HCT116 (cell line): ENCODE measurements at regions not wholly inside any gene's neighbourhood (a gene's known extent, or its start where the extent isn't known, plus 50 kb on each side); places are given as distances from the start of the nearest gene placed in this dataset.

Experiments
- ATAC-seq: fragments of 200-7000 bp; cut with Tn5 transposase; 2 replicates; pipeline ENCODE4 v1.9.1; 2020; ENCODE audit warnings: mild to moderate bottlenecking, moderate library complexity
- BruUV-seq: library from RNA; stranded (reverse); fragments of 400-500 nt; replicated peaks from 2 replicates; lab custom pipeline; 2021; lab: Mats Ljungman, UMichigan
- CTCF ChIA-PET: fragments of 300-600 bp; sonication (Branson Sonifier 250); formaldehyde crosslinking; loops from one replicate; lab custom pipeline; 2021; ENCODE audit warnings: antibody characterized with exemption; lab: Charles Lee
- POLR2A ChIA-PET: fragments of 300-600, 350-600 bp; sonication (Branson Sonifier 250); formaldehyde crosslinking; loops from one replicate; lab custom pipeline; 2021; ENCODE audit warnings: antibody characterized with exemption; lab: Charles Lee
- RAD21 ChIA-PET, 2 experiments: fragments of 300-600 bp; sonication (Branson Sonifier 250); formaldehyde crosslinking; loops; one replicate each; lab custom pipeline; 2023; ENCODE audit warnings: low total read pairs in 2 of 2; ENCODE audit not compliant: uncharacterized antibody in 2 of 2, unreplicated experiment in 2 of 2, low non-redundant PET in 1 of 2; lab: Charles Lee
- DNase-seq: peaks from one replicate; pipeline ENCODE4 v3.0.0-alpha.2; 2010; ENCODE audit warnings: low read depth, low spot score
- H2AFZ ChIP-seq: fragments of 200-600 bp; shearing (Covaris generic), sonication (generic); 2 replicates; pipeline ENCODE4 v1.6.1; 2017; ENCODE audit warnings: low read depth, mixed run types, mixed read lengths, antibody characterized with exemption, low read length; ENCODE audit not compliant: poor library complexity, severe bottlenecking
- H3K27ac ChIP-seq: 2 replicates; pipeline ENCODE4 v1.5.1; 2012; ENCODE audit warnings: low read depth, low read length
- H3K27me3 ChIP-seq: fragments of 200-600 bp; sonication (generic); 2 replicates; pipeline ENCODE4 v1.6.1; 2016; ENCODE audit warnings: mixed run types, low read length, mixed read lengths; ENCODE audit not compliant: insufficient read depth
- H3K36me3 ChIP-seq, 2 experiments: fragments of 200-500 bp in 1 of 2; fragments of 200-600 bp in 1 of 2; sonication (Bioruptor generic) in 1 of 2; sonication (generic) in 1 of 2; 2 replicates each; pipeline versions ENCODE4 v1.5.1 to v1.6.1; 2014 to 2016; ENCODE audit warnings: low read length in 2 of 2, inconsistent platforms in 1 of 2, mixed read lengths in 1 of 2, mixed run types in 1 of 2; ENCODE audit not compliant: insufficient read depth in 2 of 2, control insufficient read depth in 1 of 2
- H3K4me1 ChIP-seq, 2 experiments: fragments of 200-600 bp in 1 of 2; sonication (generic) in 1 of 2; 2 replicates each; pipeline versions ENCODE4 v1.5.1 to v1.6.1; 2012 to 2017; ENCODE audit warnings: low read length in 2 of 2, inconsistent platforms in 1 of 2, mild to moderate bottlenecking in 1 of 2, mixed read lengths in 1 of 2, mixed run types in 1 of 2, moderate library complexity in 1 of 2; ENCODE audit not compliant: insufficient read depth in 2 of 2, control insufficient read depth in 1 of 2
- H3K4me2 ChIP-seq: fragments of 200-600 bp; sonication (generic); 2 replicates; pipeline ENCODE4 v1.6.1; 2017; ENCODE audit warnings: mixed run types, low read length, mixed read lengths
- H3K4me3 ChIP-seq, 2 experiments: fragments of 200-600 bp in 1 of 2; sonication (generic) in 1 of 2; replicated peaks in 1 of 2; 2 replicates each; pipeline ENCODE4 v1.5.1; 2011 to 2016; ENCODE audit warnings: low read length in 2 of 2, control low read depth in 1 of 2, low read depth in 1 of 2, mild to moderate bottlenecking in 1 of 2, mixed read lengths in 1 of 2, mixed run types in 1 of 2
- H3K79me2 ChIP-seq: fragments of 200-600 bp; sonication (generic); 2 replicates; pipeline ENCODE4 v1.6.1; 2017; ENCODE audit warnings: mild to moderate bottlenecking, mixed run types, low read length, moderate library complexity, mixed read lengths; ENCODE audit not compliant: insufficient read depth
- H3K9ac ChIP-seq: fragments of 200-600 bp; sonication (generic); 2 replicates; pipeline ENCODE4 v1.6.1; 2016; ENCODE audit warnings: low read length, mixed read lengths
- H3K9me2 ChIP-seq: fragments of 200-600 bp; sonication (generic), shearing (Covaris generic); 2 replicates; pipeline ENCODE4 v1.6.1; 2017; ENCODE audit warnings: mixed run types, mild to moderate bottlenecking, moderate library complexity; ENCODE audit not compliant: insufficient read depth
- H3K9me3 ChIP-seq, 2 experiments: fragments of 200-500 bp in 1 of 2; fragments of 200-600 bp in 1 of 2; sonication (Bioruptor generic) in 1 of 2; sonication (generic) in 1 of 2; 2 replicates each; pipeline ENCODE4 v1.6.1; 2014 to 2017; ENCODE audit warnings: low read length in 2 of 2, mixed read lengths in 2 of 2, inconsistent platforms in 1 of 2, low read depth in 1 of 2, mild to moderate bottlenecking in 1 of 2, mixed run types in 1 of 2, moderate library complexity in 1 of 2; ENCODE audit not compliant: control insufficient read depth in 1 of 2, insufficient read depth in 1 of 2
- H4K20me1 ChIP-seq: fragments of 200-600 bp; sonication (generic), shearing (Covaris generic); 2 replicates; pipeline ENCODE4 v1.6.1; 2017; ENCODE audit warnings: mixed run types, mild to moderate bottlenecking, moderate library complexity; ENCODE audit not compliant: insufficient read depth
- CBX3 ChIP-seq: IDR thresholded peaks from 2 replicates; pipeline ENCODE4 v1.6.1; 2012; ENCODE audit warnings: low read depth
- EGR1 ChIP-seq: IDR thresholded peaks from 2 replicates; pipeline ENCODE4 v1.6.1; 2012; ENCODE audit warnings: low read depth
- EZH2 ChIP-seq: fragments of 200-600 bp; sonication (generic); IDR thresholded peaks from 2 replicates; pipeline ENCODE4 v1.6.1; 2017; ENCODE audit warnings: antibody characterized with exemption, mixed run types
- EZH2phosphoT487 ChIP-seq: fragments of 200-600 bp; IDR thresholded peaks from 2 replicates; pipeline ENCODE4 v1.6.1; 2018; ENCODE audit warnings: antibody characterized with exemption, borderline replicate concordance
- FOSL1 ChIP-seq: IDR thresholded peaks from 2 replicates; pipeline ENCODE4 v1.6.1; 2012; ENCODE audit warnings: low read depth
- JUND ChIP-seq: IDR thresholded peaks from 2 replicates; pipeline ENCODE4 v1.6.1; 2012
- POLR2AphosphoS5 ChIP-seq: IDR thresholded peaks from 2 replicates; pipeline ENCODE4 v1.6.1; 2011; ENCODE audit warnings: mild to moderate bottlenecking, low read depth, low read length, moderate library complexity
- REST ChIP-seq: IDR thresholded peaks from 2 replicates; pipeline ENCODE4 v1.6.1; 2012; ENCODE audit warnings: low read depth
- SIN3A ChIP-seq: IDR thresholded peaks from 2 replicates; pipeline ENCODE4 v1.6.1; 2012; ENCODE audit warnings: low read depth
- SP1 ChIP-seq: IDR thresholded peaks from 2 replicates; pipeline ENCODE4 v1.6.1; 2012; ENCODE audit warnings: low read depth
- intact Hi-C: fragments of 100-400 bp; cut with micrococcal nuclease; formaldehyde crosslinking; loops from 2 replicates; pipeline ENCODE4 v1.10.0; 2022
- TF ChIP-seq, protein P1 (sequence below): IDR thresholded peaks from 2 replicates; pipeline ENCODE4 v1.6.1; 2012

DNA sequence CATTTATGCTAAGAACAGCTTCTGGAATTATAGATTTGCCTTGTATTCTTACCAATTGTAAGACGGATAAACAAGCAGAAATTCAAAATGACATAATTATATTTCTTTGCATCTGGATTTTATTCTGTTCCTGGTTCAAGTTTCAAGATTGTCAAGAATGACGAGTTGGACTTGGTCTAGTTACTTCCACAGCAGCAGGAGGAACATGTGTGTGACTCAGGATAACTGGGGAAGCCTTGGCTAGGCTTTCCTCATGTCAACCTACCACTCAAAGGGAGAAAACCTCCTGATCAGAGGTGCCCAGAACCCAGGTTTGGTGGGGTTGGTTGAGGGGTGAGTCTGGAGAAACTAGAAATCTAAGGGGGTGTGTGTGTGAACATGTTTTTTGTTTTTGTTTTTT, 259.7 kb downstream of the SOX2 start:
- H3K27ac ChIP-seq, result no peak overlapping the region
- no peaks in the 10 kb centered on the region for H4K20me1 ChIP-seq
- no peak overlapping the region for H3K4me2 ChIP-seq
- no TSS peak for BruUV-seq
- no peak overlapping the region for H3K9ac ChIP-seq
- H3K9me3 ChIP-seq, result no peaks in the 10 kb centered on the region
- intact Hi-C loops, result no loop called here
- RAD21 ChIA-PET, result no interaction called here
- no peaks in the 10 kb centered on the region for H3K9me2 ChIP-seq
- no peak overlapping the region for H3K4me3 ChIP-seq
- no peak for ATAC-seq
- TF ChIP-seq POLR2AphosphoS5, result no peak
- no peak for TF ChIP-seq EGR1
- TF ChIP-seq EZH2, result no peak
- TF ChIP-seq SIN3A, result no peak
- no peak for TF ChIP-seq REST
- TF ChIP-seq CBX3, result no peak
- no peak for TF ChIP-seq EZH2phosphoT487
- TF ChIP-seq, all 23 proteins: peak for 0
- ChIA-PET CTCF (no interaction called here), POLR2A (no interaction called here)
- Histone ChIP-seq H3K36me3 (no peaks in the 10 kb centered on the region), H2AFZ (no peak overlapping the region), H3K4me1 (peaks cover 0 to 11% of the 10 kb centered on the region in 2 experiments; a peak in 2 of 4 replicates), H3K27me3 (no peaks in the 10 kb centered on the region), H3K79me2 (no peaks in the 10 kb centered on the region)
- DNase-seq, result no peak

GRCh38 chr3:181974198-181974597, 262.5 kb downstream of the SOX2 start:
- Histone ChIP-seq H3K4me1 (peaks cover 0 to 11% of the 10 kb centered on the region in 2 experiments; a peak in 2 of 4 replicates), H3K9ac (no peak overlapping the region), H3K79me2 (no peaks in the 10 kb centered on the region), H4K20me1 (no peaks in the 10 kb centered on the region), H3K4me3 (no peak overlapping the region; a peak in 1 of 4 replicates)
- RAD21 ChIA-PET, result no interaction called here
- TF ChIP-seq CBX3, result 0 out of 2 replicates have a peak, but pooled peaks have one; percentile 55
- TF ChIP-seq JUND, result peak; percentile 56; the same call in 1 of the 2 replicates
- no peak for TF ChIP-seq REST
- TF ChIP-seq, protein P1, sequence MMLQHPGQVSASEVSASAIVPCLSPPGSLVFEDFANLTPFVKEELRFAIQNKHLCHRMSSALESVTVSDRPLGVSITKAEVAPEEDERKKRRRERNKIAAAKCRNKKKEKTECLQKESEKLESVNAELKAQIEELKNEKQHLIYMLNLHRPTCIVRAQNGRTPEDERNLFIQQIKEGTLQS, result 0 out of 2 replicates have a peak, but pooled peaks have one; percentile 12
- peak; percentile 23; the same call in 1 of the 2 replicates for TF ChIP-seq SP1
- peak; percentile 73 for TF ChIP-seq FOSL1
- TF ChIP-seq, all 23 proteins: peak for 5
- ChIA-PET POLR2A (no interaction called here), CTCF (no interaction called here)
- Histone ChIP-seq H2AFZ (no peak overlapping the region), H3K4me2 (peak overlapping the region; percentile 59), H3K9me2 (no peaks in the 10 kb centered on the region), H3K9me3 (no peaks in the 10 kb centered on the region), H3K36me3 (no peaks in the 10 kb centered on the region), H3K27me3 (no peaks in the 10 kb centered on the region), H3K27ac (no peak overlapping the region)
- DNase-seq (no peak), ATAC-seq (peak; percentile 62; the same call in 1 of the 2 replicates)
- no TSS peak for BruUV-seq
- intact Hi-C loops, result no loop called here
